ENCODE measurements at regions not wholly inside any gene's neighbourhood (a gene's known extent, or its start where the extent isn't known, plus 50 kb on each side); places are given as distances from the start of the nearest gene placed in this dataset.

GRCh38 chr15:66838671-66839239 lies 136.7 kb downstream of the SMAD6 start:
- Histone ChIP-seq H3K4me1 (ENCODE audit: control insufficient read depth in 5 of 5, insufficient read depth in 5 of 5, low read length in 5 of 5) (peaks cover 0 to 37% (median 7%) of the 10 kb centered on the region in 5 donors), H3K9ac (ENCODE audit: insufficient read depth in 1 of 2, low read length in 2 of 2) (no peak overlapping the region), H3K27me3 (ENCODE audit: control insufficient read depth in 3 of 3, insufficient read depth in 3 of 3, low read length in 2 of 3) (no peaks in the 10 kb centered on the region), H3K36me3 (ENCODE audit: control insufficient read depth in 4 of 4, insufficient read depth in 4 of 4, low read length in 4 of 4) (no peaks in the 10 kb centered on the region), H3K27ac (ENCODE audit: low read depth in 1 of 2, low read length in 1 of 2) (no peak overlapping the region), H3K4me3 (no peak overlapping the region), H3K9me3 (ENCODE audit: control insufficient read depth in 4 of 4, insufficient read depth in 3 of 4, low read length in 3 of 4) (peaks cover 0 to 3% (median 0%) of the 10 kb centered on the region in 4 donors)
- no peak for TF ChIP-seq CTCF (IDR thresholded peaks at IDR 0.05; ENCODE audit: control extremely low read depth, extremely low read depth)
- WGBS, 2 donors = 59 to 62% methylated on average over 5 of the region's 5 CpGs
- DNase-seq (peak; percentile 37 to 63 (median 61)), ATAC-seq (ENCODE audit: insufficient read depth, low FRiP score) (no peak)

GRCh38 chr15:66839506-66840112 lies 137.6 kb downstream of the SMAD6 start:
- H3K4me1 ChIP-seq (ENCODE audit: control insufficient read depth in 5 of 5, insufficient read depth in 5 of 5, low read length in 5 of 5) = peaks cover 0 to 36% (median 7%) of the 10 kb centered on the region in 5 donors
- ATAC-seq (ENCODE audit: insufficient read depth, low FRiP score) = no peak
- H3K9ac ChIP-seq (ENCODE audit: insufficient read depth in 1 of 2, low read length in 2 of 2) = no peak overlapping the region
- H3K4me3 ChIP-seq = no peak overlapping the region
- WGBS, 2 donors = 85 to 90% methylated on average over 4 of the region's 4 CpGs
- no peaks in the 10 kb centered on the region for H3K27me3 ChIP-seq (ENCODE audit: control insufficient read depth in 3 of 3, insufficient read depth in 3 of 3, low read length in 2 of 3)
- no peaks in the 10 kb centered on the region for H3K36me3 ChIP-seq (ENCODE audit: control insufficient read depth in 4 of 4, insufficient read depth in 4 of 4, low read length in 4 of 4)
- peaks cover 0 to 3% (median 0%) of the 10 kb centered on the region in 4 donors for H3K9me3 ChIP-seq (ENCODE audit: control insufficient read depth in 4 of 4, insufficient read depth in 3 of 4, low read length in 3 of 4)
- peak; percentile 49 to 68 (median 65) for DNase-seq
- TF ChIP-seq CTCF (IDR thresholded peaks at IDR 0.05; ENCODE audit: control extremely low read depth, extremely low read depth) = no peak
- no peak overlapping the region for H3K27ac ChIP-seq (ENCODE audit: low read depth in 1 of 2, low read length in 1 of 2)

- Histone ChIP-seq H3K27ac (ENCODE audit: low read depth in 1 of 2, low read length in 1 of 2) (peak overlapping the region in 1 of 2 donors; percentile 93), H3K9ac (ENCODE audit: insufficient read depth in 1 of 2, low read length in 2 of 2) (no peak overlapping the region), H3K27me3 (ENCODE audit: control insufficient read depth in 3 of 3, insufficient read depth in 3 of 3, low read length in 2 of 3) (no peaks in the 10 kb centered on the region), H3K4me3 (no peak overlapping the region), H3K9me3 (ENCODE audit: control insufficient read depth in 4 of 4, insufficient read depth in 3 of 4, low read length in 3 of 4) (no peaks in the 10 kb centered on the region), H3K36me3 (ENCODE audit: control insufficient read depth in 4 of 4, insufficient read depth in 4 of 4, low read length in 4 of 4) (no peaks in the 10 kb centered on the region), H3K4me1 (ENCODE audit: control insufficient read depth in 5 of 5, insufficient read depth in 5 of 5, low read length in 5 of 5) (peaks cover 0 to 28% (median 3%) of the 10 kb centered on the region in 5 donors)
- DNase-seq (no peak), ATAC-seq (ENCODE audit: insufficient read depth, low FRiP score) (no peak)
- no peak for TF ChIP-seq CTCF (IDR thresholded peaks at IDR 0.05; ENCODE audit: control extremely low read depth, extremely low read depth)
- 54 to 66% methylated on average over 5 of the region's 5 CpGs for WGBS, 2 donors
Measured at GRCh38 chr15:66840615-66841390, 138.8 kb downstream of the SMAD6 start.
